Endometrium (tissue), 2 donors: ENCODE measurements at regions not wholly inside any gene's neighbourhood (a gene's known extent, or its start where the extent isn't known, plus 50 kb on each side); places are given as distances from the start of the nearest gene placed in this dataset.

Source experiments
- FAIRE-seq: peaks from 2 replicates; lab custom pipeline; 2012; peaks lifted over from hg19 to GRCh38; lab: Jason Lieb, UNC
- donor health status: control.
- donor health status: control.

GRCh38 chr16:13291591-13292333 is 390.4 kb downstream of the SHISA9 start:
- no peak for FAIRE-seq

GRCh38 chr16:13296206-13296605 is 394.8 kb downstream of the SHISA9 start:
- no peak for FAIRE-seq

GRCh38 chr16:13298666-13299065 is 397.3 kb downstream of the SHISA9 start:
- FAIRE-seq, result no peak

- no peak for FAIRE-seq
These were observed 398.9 kb downstream of the SHISA9 start for GRCh38 chr16:13300066-13300840.

GRCh38 chr16:13305019-13305755 is 403.8 kb downstream of the SHISA9 start:
- FAIRE-seq, result no peak

- no peak for FAIRE-seq
These were observed 405.0 kb downstream of the SHISA9 start for GRCh38 chr16:13306161-13306995.

- FAIRE-seq, result no peak
These were observed 405.9 kb downstream of the SHISA9 start for GRCh38 chr16:13307255-13307654.

- FAIRE-seq, result no peak
These were observed 406.5 kb downstream of the SHISA9 start for GRCh38 chr16:13307851-13308250.

GRCh38 chr16:13312063-13312462 is 410.7 kb downstream of the SHISA9 start:
- FAIRE-seq, result no peak

GRCh38 chr16:13313351-13313750 is 412.0 kb downstream of the SHISA9 start:
- FAIRE-seq, result no peak

- no peak for FAIRE-seq
These were observed 413.2 kb downstream of the SHISA9 start for GRCh38 chr16:13314633-13315032.

GRCh38 chr16:13315642-13316427 is 414.4 kb downstream of the SHISA9 start:
- FAIRE-seq, result no peak

GRCh38 chr16:13322336-13322735 is 420.9 kb downstream of the SHISA9 start:
- FAIRE-seq, result no peak

- no peak for FAIRE-seq
These were observed 423.5 kb downstream of the SHISA9 start for GRCh38 chr16:13324851-13325250.

GRCh38 chr16:13325396-13325795 is 424.0 kb downstream of the SHISA9 start:
- no peak for FAIRE-seq

GRCh38 chr16:13331918-13332317 is 430.5 kb downstream of the SHISA9 start:
- FAIRE-seq, result no peak

- FAIRE-seq, result no peak
These were observed 431.4 kb downstream of the SHISA9 start for GRCh38 chr16:13332713-13333255.

GRCh38 chr16:13333336-13333735 is 431.9 kb downstream of the SHISA9 start:
- FAIRE-seq, result no peak

GRCh38 chr16:13335879-13336278 is 434.5 kb downstream of the SHISA9 start:
- no peak for FAIRE-seq

- FAIRE-seq, result no peak
These were observed 434.9 kb downstream of the SHISA9 start for GRCh38 chr16:13336335-13336734.
